Left ventricle myocardium inferior (tissue), 1 donor: ENCODE measurements at regions not wholly inside any gene's neighbourhood (a gene's known extent, or its start where the extent isn't known, plus 50 kb on each side); places are given as distances from the start of the nearest gene placed in this dataset.

Experiments used
- DNase-seq: peaks from one replicate; pipeline ENCODE4 v3.0.0-alpha.2; 2020
- H3K27ac ChIP-seq: fragments of 200-600 bp; replicated peaks from 2 replicates; pipeline ENCODE4 v1.8.0; 2021
- H3K27me3 ChIP-seq: fragments of 200-600 bp; 2 replicates; pipeline ENCODE4 v1.8.0; 2021; ENCODE audit warnings: low read depth
- H3K36me3 ChIP-seq: fragments of 200-600 bp; 2 replicates; pipeline ENCODE4 v1.8.0; 2021
- H3K4me1 ChIP-seq: fragments of 200-600 bp; 2 replicates; pipeline ENCODE4 v1.8.0; 2021
- H3K4me3 ChIP-seq: fragments of 200-600 bp; 2 replicates; pipeline ENCODE4 v1.8.0; 2021; ENCODE audit warnings: mild to moderate bottlenecking, moderate library complexity
- H3K9me3 ChIP-seq: fragments of 200-600 bp; replicated peaks from 2 replicates; pipeline ENCODE4 v1.8.0; 2021
- CTCF ChIP-seq: fragments of 200-600 bp; IDR thresholded peaks from 2 replicates; pipeline ENCODE4 v1.8.0; 2021; ENCODE audit warnings: antibody characterized with exemption, mild to moderate bottlenecking, borderline replicate concordance
- intact Hi-C: fragments of 100-400 bp; cut with micrococcal nuclease; formaldehyde crosslinking; loops from one replicate; pipeline ENCODE4 v1.11.0; 2022
- donor health status: DM: no; HTN: yes; CAD: no; lungs with severe emphysema.

GRCh38 chr1:59243550-59243949 is 53.3 kb upstream of the FGGY start:
- intact Hi-C loops, result no loop called here
- no peaks in the 10 kb centered on the region for H3K27me3 ChIP-seq
- no peak overlapping the region for H3K27ac ChIP-seq

GRCh38 chr1:59243978-59244377 is 52.9 kb upstream of the FGGY start:
- H3K27me3 ChIP-seq, result no peaks in the 10 kb centered on the region
- no peak for TF ChIP-seq CTCF
- no peak overlapping the region for H3K27ac ChIP-seq
- H3K4me1 ChIP-seq, result no peaks in the 10 kb centered on the region
- no peak overlapping the region for H3K4me3 ChIP-seq
- H3K36me3 ChIP-seq, result no peaks in the 10 kb centered on the region
- H3K9me3 ChIP-seq, result peaks cover 20% of the 10 kb centered on the region
- no peak for DNase-seq
- intact Hi-C loops, result no loop called here

More at GRCh38 chr1:59243550-59243949, 53.3 kb upstream of the FGGY start:
- H3K36me3 ChIP-seq, result no peaks in the 10 kb centered on the region
- H3K9me3 ChIP-seq, result peaks cover 20% of the 10 kb centered on the region
- H3K4me3 ChIP-seq, result no peak overlapping the region
- no peak for DNase-seq
- H3K4me1 ChIP-seq, result no peaks in the 10 kb centered on the region
- TF ChIP-seq CTCF, result no peak

- peaks cover 20% of the 10 kb centered on the region for H3K9me3 ChIP-seq
- no peak overlapping the region for H3K4me3 ChIP-seq
- intact Hi-C loops, result no loop called here
- no peaks in the 10 kb centered on the region for H3K27me3 ChIP-seq
- no peak for TF ChIP-seq CTCF
- H3K36me3 ChIP-seq, result no peaks in the 10 kb centered on the region
- no peaks in the 10 kb centered on the region for H3K4me1 ChIP-seq
- no peak for DNase-seq
- no peak overlapping the region for H3K27ac ChIP-seq
Observed at GRCh38 chr1:59244891-59245290, 52.0 kb upstream of the FGGY start.
